ENCODE measurements at regions not wholly inside any gene's neighbourhood (a gene's known extent, or its start where the extent isn't known, plus 50 kb on each side); places are given as distances from the start of the nearest gene placed in this dataset.

DNA sequence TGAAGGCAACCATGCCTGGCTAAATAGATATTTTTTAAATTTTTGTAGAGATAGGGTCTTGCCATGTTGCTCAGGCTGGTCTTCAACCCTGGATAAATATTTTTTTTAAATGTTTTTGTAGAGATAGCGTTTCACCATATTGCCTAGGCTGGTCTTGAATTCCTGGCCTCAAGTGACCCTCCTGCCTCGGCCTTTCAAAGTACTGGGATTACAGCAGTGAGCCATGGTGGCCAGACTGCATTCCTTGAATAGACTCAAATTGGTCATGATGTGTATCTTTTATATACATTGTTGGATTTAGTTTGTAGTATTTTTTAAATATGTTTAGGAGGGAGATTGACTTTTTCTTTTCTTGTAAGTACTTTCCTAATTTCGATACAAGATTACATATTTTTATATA lies 325.7 kb upstream of the C11orf87 start:
- Histone ChIP-seq H2AFZ (ENCODE audit: low read depth, low read length, poor library complexity, severe bottlenecking) (no peak overlapping the region), H3K27me3 (ENCODE audit: insufficient read depth, low read length) (no peaks in the 10 kb centered on the region), H4K20me1 (ENCODE audit: insufficient read depth) (no peaks in the 10 kb centered on the region), H3K27ac (ENCODE audit: low read depth, low read length) (no peak overlapping the region), H3K9me3 (ENCODE audit: control insufficient read depth in 1 of 2, insufficient read depth in 1 of 2, low read depth in 1 of 2, low read length in 2 of 2) (no peaks in the 10 kb centered on the region), H3K9me2 (ENCODE audit: insufficient read depth) (no peaks in the 10 kb centered on the region), H3K4me2 (ENCODE audit: low read length) (no peak overlapping the region), H3K9ac (ENCODE audit: low read length) (no peak overlapping the region), H3K4me3 (replicated peaks in 1 of 2; ENCODE audit: low read depth in 1 of 2, low read length in 2 of 2) (no peak overlapping the region), H3K4me1 (ENCODE audit: control insufficient read depth in 1 of 2, insufficient read depth in 2 of 2, low read length in 2 of 2) (no peaks in the 10 kb centered on the region), H3K36me3 (ENCODE audit: control insufficient read depth in 1 of 2, insufficient read depth in 2 of 2, low read length in 2 of 2) (no peaks in the 10 kb centered on the region), H3K79me2 (ENCODE audit: insufficient read depth, low read length) (no peaks in the 10 kb centered on the region)
- intact Hi-C loops (cut with micrococcal nuclease) = no loop called here
- no peak for TF ChIP-seq EZH2phosphoT487 (IDR thresholded peaks at IDR 0.05; ENCODE audit: borderline replicate concordance)
- TF ChIP-seq, protein P1, sequence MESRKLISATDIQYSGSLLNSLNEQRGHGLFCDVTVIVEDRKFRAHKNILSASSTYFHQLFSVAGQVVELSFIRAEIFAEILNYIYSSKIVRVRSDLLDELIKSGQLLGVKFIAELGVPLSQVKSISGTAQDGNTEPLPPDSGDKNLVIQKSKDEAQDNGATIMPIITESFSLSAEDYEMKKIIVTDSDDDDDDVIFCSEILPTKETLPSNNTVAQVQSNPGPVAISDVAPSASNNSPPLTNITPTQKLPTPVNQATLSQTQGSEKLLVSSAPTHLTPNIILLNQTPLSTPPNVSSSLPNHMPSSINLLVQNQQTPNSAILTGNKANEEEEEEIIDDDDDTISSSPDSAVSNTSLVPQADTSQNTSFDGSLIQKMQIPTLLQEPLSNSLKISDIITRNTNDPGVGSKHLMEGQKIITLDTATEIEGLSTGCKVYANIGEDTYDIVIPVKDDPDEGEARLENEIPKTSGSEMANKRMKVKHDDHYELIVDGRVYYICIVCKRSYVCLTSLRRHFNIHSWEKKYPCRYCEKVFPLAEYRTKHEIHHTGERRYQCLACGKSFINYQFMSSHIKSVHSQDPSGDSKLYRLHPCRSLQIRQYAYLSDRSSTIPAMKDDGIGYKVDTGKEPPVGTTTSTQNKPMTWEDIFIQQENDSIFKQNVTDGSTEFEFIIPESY (IDR thresholded peaks at IDR 0.05; ENCODE audit: extremely low read depth, insufficient replicate concordance, low read length) = no peak
- TF ChIP-seq FOSL1 (IDR thresholded peaks at IDR 0.05; ENCODE audit: low read depth) = no peak
- TF ChIP-seq TCF7L2 (IDR thresholded peaks at IDR 0.05; ENCODE audit: borderline replicate concordance, extremely low read depth, insufficient read depth, insufficient read length) = no peak
- no peak for TF ChIP-seq SRF (IDR thresholded peaks at IDR 0.05; ENCODE audit: low read depth)
- no peak for TF ChIP-seq SIN3A (IDR thresholded peaks at IDR 0.05; ENCODE audit: low read depth)
- no peak for TF ChIP-seq SP1 (IDR thresholded peaks at IDR 0.05; ENCODE audit: low read depth)
- no peak for TF ChIP-seq EGR1 (IDR thresholded peaks at IDR 0.05; ENCODE audit: low read depth)
- TF ChIP-seq CBX3 (IDR thresholded peaks at IDR 0.05; ENCODE audit: low read depth) = no peak
- TF ChIP-seq JUND (IDR thresholded peaks at IDR 0.05) = no peak
- TF ChIP-seq, protein P2, sequence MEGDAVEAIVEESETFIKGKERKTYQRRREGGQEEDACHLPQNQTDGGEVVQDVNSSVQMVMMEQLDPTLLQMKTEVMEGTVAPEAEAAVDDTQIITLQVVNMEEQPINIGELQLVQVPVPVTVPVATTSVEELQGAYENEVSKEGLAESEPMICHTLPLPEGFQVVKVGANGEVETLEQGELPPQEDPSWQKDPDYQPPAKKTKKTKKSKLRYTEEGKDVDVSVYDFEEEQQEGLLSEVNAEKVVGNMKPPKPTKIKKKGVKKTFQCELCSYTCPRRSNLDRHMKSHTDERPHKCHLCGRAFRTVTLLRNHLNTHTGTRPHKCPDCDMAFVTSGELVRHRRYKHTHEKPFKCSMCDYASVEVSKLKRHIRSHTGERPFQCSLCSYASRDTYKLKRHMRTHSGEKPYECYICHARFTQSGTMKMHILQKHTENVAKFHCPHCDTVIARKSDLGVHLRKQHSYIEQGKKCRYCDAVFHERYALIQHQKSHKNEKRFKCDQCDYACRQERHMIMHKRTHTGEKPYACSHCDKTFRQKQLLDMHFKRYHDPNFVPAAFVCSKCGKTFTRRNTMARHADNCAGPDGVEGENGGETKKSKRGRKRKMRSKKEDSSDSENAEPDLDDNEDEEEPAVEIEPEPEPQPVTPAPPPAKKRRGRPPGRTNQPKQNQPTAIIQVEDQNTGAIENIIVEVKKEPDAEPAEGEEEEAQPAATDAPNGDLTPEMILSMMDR (IDR thresholded peaks at IDR 0.05 in 2 of 3, conservative IDR thresholded peaks at IDR 0.05 in 1 of 3; ENCODE audit: borderline replicate concordance in 1 of 3, insufficient read depth in 1 of 3, low read depth in 2 of 3, low read length in 2 of 3) = no peak
- TF ChIP-seq RAD21 (IDR thresholded peaks at IDR 0.05; ENCODE audit: low read depth) = no peak
- no peak for TF ChIP-seq ELF1 (IDR thresholded peaks at IDR 0.05; ENCODE audit: borderline replicate concordance, low read depth)
- TF ChIP-seq YY1 (IDR thresholded peaks at IDR 0.05; ENCODE audit: extremely low read depth, insufficient replicate concordance, low read depth, low read length) = no peak
- TF ChIP-seq ZFX (IDR thresholded peaks at IDR 0.05) = no peak
- TF ChIP-seq POLR2A (IDR thresholded peaks at IDR 0.05; ENCODE audit: borderline replicate concordance, extremely low read depth, insufficient read depth, insufficient read length) = no peak
- ChIA-PET CTCF (interaction anchor here (1.1 kb wide), 1 partner anchor 308 kb away, joined by 3 read pairs; no protein-coding TSS in a partner anchor), POLR2A (no interaction called here), RAD21 (ENCODE audit: low non-redundant PET in 1 of 2, low total read pairs in 2 of 2, uncharacterized antibody in 2 of 2, unreplicated experiment in 2 of 2) (no interaction called here)
- DNase-seq (ENCODE audit: low read depth, low spot score) = no peak
- BruUV-seq (replicated peaks) = no TSS peak
- ATAC-seq = no peak
